H1 (cell line): ENCODE measurements at regions not wholly inside any gene's neighbourhood (a gene's known extent, or its start where the extent isn't known, plus 50 kb on each side); places are given as distances from the start of the nearest gene placed in this dataset.

Experiments
- ATF2 ChIP-seq: IDR thresholded peaks from 2 replicates; pipeline ENCODE4 v1.6.1; 2012; ENCODE audit warnings: low read length, inconsistent platforms
- ATF3 ChIP-seq: IDR thresholded peaks from 2 replicates; pipeline ENCODE4 v1.6.1; 2011; ENCODE audit warnings: low read depth, mild to moderate bottlenecking, low read length; ENCODE audit not compliant: insufficient read depth
- CEBPB ChIP-seq: IDR thresholded peaks from 2 replicates; pipeline ENCODE4 v1.6.1; 2012; ENCODE audit warnings: low read depth, low read length
- CREB1 ChIP-seq: IDR thresholded peaks from 2 replicates; pipeline ENCODE4 v1.6.1; 2012; ENCODE audit warnings: inconsistent platforms
- CTCF ChIP-seq, 3 experiments: IDR thresholded peaks; 1 replicate in 2 of 3; 2 replicates in 1 of 3; pipeline versions ENCODE4 v1.5.1 to v1.6.1; 2011; ENCODE audit warnings: low read length in 3 of 3, mild to moderate bottlenecking in 3 of 3, inconsistent platforms in 2 of 3, low read depth in 1 of 3, moderate library complexity in 1 of 3; ENCODE audit not compliant: insufficient read depth in 1 of 3; ENCODE audit errors: control extremely low read depth in 1 of 3
- EZH2 ChIP-seq: fragments of 200-600 bp; sonication (generic); IDR thresholded peaks from 2 replicates; pipeline ENCODE4 v1.7.1; 2012; ENCODE audit warnings: low read depth, mild to moderate bottlenecking, moderate library complexity, low read length, inconsistent platforms; ENCODE audit not compliant: severe bottlenecking
- MAFK ChIP-seq: IDR thresholded peaks from 2 replicates; pipeline ENCODE4 v1.6.1; 2012; ENCODE audit warnings: low read depth, mild to moderate bottlenecking, improper control_type of control experiment, low read length
- NRF1 ChIP-seq: IDR thresholded peaks from 2 replicates; pipeline ENCODE4 v1.6.1; 2011; ENCODE audit warnings: mild to moderate bottlenecking, low read depth, low read length, improper control_type of control experiment
- POLR2A ChIP-seq, 2 experiments: IDR thresholded peaks; 1 replicate in 1 of 2; 2 replicates in 1 of 2; pipeline ENCODE4 v1.6.1; 2011; ENCODE audit warnings: low read depth in 2 of 2, low read length in 2 of 2, mild to moderate bottlenecking in 2 of 2; ENCODE audit errors: control extremely low read depth in 1 of 2
- SUZ12 ChIP-seq: fragments of 200-600 bp; sonication (generic); IDR thresholded peaks from 2 replicates; pipeline ENCODE4 v1.6.1; 2012; ENCODE audit warnings: mild to moderate bottlenecking, inconsistent platforms, low read length, moderate library complexity, mixed read lengths

- TF ChIP-seq POLR2A (IDR thresholded peaks at IDR 0.05; ENCODE audit: control extremely low read depth in 1 of 2, low read depth in 2 of 2, low read length in 2 of 2) (no peak), CTCF (IDR thresholded peaks at IDR 0.05; ENCODE audit: control extremely low read depth in 1 of 3, insufficient read depth in 1 of 3, low read depth in 1 of 3, low read length in 3 of 3) (no peak), CEBPB (no peak), ATF3 (no peak), EZH2 (no peak), MAFK (no peak), ATF2 (no peak), SUZ12 (no peak), NRF1 (no peak), CREB1 (no peak)
Observed at GRCh38 chr2:76461431-76461830, 750.7 kb upstream of the GCFC2 start.
